ENCODE measurements at regions not wholly inside any gene's neighbourhood (a gene's known extent, or its start where the extent isn't known, plus 50 kb on each side); places are given as distances from the start of the nearest gene placed in this dataset.

GRCh38 chr6:10205120-10205519 is 209.8 kb downstream of the TFAP2A start:
- intact Hi-C loops (cut with DNase I), result no loop called here
- H3K27ac ChIP-seq (ENCODE audit: low read depth in 1 of 2, low read length in 2 of 2), result no peak overlapping the region
- no peaks in the 10 kb centered on the region for H3K27me3 ChIP-seq (ENCODE audit: control insufficient read depth in 1 of 2, insufficient read depth in 2 of 2, low read length in 1 of 2)
- no peak overlapping the region for H3K4me3 ChIP-seq (ENCODE audit: low read length in 2 of 2)
- H3K9me3 ChIP-seq (ENCODE audit: control insufficient read depth, low read length), result no peaks in the 10 kb centered on the region
- H3K36me3 ChIP-seq (ENCODE audit: control insufficient read depth in 1 of 2, insufficient read depth in 2 of 2, low read length in 1 of 2), result no peaks in the 10 kb centered on the region
- no peak for ATAC-seq (ENCODE audit: low FRiP score)
- DNase-seq, result no peak
- H3K4me1 ChIP-seq (ENCODE audit: control insufficient read depth in 1 of 2, insufficient read depth in 2 of 2, low read length in 2 of 2), result no peaks in the 10 kb centered on the region
- 0 to 5% methylated on average over 3 of the region's 3 CpGs for WGBS, 2 donors

GRCh38 chr6:10203651-10204050 is 211.2 kb downstream of the TFAP2A start:
- WGBS, 2 donors, result 55 to 62% methylated on average over 1 of the region's 1 CpG
- H3K4me1 ChIP-seq (ENCODE audit: control insufficient read depth in 1 of 2, insufficient read depth in 2 of 2, low read length in 2 of 2), result no peaks in the 10 kb centered on the region
- H3K36me3 ChIP-seq (ENCODE audit: control insufficient read depth in 1 of 2, insufficient read depth in 2 of 2, low read length in 1 of 2), result no peaks in the 10 kb centered on the region
- ATAC-seq (ENCODE audit: low FRiP score), result no peak
- DNase-seq, result no peak
- H3K9me3 ChIP-seq (ENCODE audit: control insufficient read depth, low read length), result no peaks in the 10 kb centered on the region
- H3K27ac ChIP-seq (ENCODE audit: low read depth in 1 of 2, low read length in 2 of 2), result no peak overlapping the region
- intact Hi-C loops (cut with DNase I), result no loop called here
- H3K4me3 ChIP-seq (ENCODE audit: low read length in 2 of 2), result no peak overlapping the region
- H3K27me3 ChIP-seq (ENCODE audit: control insufficient read depth in 1 of 2, insufficient read depth in 2 of 2, low read length in 1 of 2), result no peaks in the 10 kb centered on the region

GRCh38 chr6:10202581-10202980 is 212.3 kb downstream of the TFAP2A start:
- DNase-seq, result no peak
- intact Hi-C loops (cut with DNase I), result no loop called here
- H3K9me3 ChIP-seq (ENCODE audit: control insufficient read depth, low read length), result no peaks in the 10 kb centered on the region
- WGBS, 2 donors, result 96 to 98% methylated on average over 3 of the region's 3 CpGs
- no peak overlapping the region for H3K4me3 ChIP-seq (ENCODE audit: low read length in 2 of 2)
- no peaks in the 10 kb centered on the region for H3K4me1 ChIP-seq (ENCODE audit: control insufficient read depth in 1 of 2, insufficient read depth in 2 of 2, low read length in 2 of 2)
- no peaks in the 10 kb centered on the region for H3K27me3 ChIP-seq (ENCODE audit: control insufficient read depth in 1 of 2, insufficient read depth in 2 of 2, low read length in 1 of 2)
- H3K27ac ChIP-seq (ENCODE audit: low read depth in 1 of 2, low read length in 2 of 2), result no peak overlapping the region
- H3K36me3 ChIP-seq (ENCODE audit: control insufficient read depth in 1 of 2, insufficient read depth in 2 of 2, low read length in 1 of 2), result no peaks in the 10 kb centered on the region
- no peak for ATAC-seq (ENCODE audit: low FRiP score)

DNA sequence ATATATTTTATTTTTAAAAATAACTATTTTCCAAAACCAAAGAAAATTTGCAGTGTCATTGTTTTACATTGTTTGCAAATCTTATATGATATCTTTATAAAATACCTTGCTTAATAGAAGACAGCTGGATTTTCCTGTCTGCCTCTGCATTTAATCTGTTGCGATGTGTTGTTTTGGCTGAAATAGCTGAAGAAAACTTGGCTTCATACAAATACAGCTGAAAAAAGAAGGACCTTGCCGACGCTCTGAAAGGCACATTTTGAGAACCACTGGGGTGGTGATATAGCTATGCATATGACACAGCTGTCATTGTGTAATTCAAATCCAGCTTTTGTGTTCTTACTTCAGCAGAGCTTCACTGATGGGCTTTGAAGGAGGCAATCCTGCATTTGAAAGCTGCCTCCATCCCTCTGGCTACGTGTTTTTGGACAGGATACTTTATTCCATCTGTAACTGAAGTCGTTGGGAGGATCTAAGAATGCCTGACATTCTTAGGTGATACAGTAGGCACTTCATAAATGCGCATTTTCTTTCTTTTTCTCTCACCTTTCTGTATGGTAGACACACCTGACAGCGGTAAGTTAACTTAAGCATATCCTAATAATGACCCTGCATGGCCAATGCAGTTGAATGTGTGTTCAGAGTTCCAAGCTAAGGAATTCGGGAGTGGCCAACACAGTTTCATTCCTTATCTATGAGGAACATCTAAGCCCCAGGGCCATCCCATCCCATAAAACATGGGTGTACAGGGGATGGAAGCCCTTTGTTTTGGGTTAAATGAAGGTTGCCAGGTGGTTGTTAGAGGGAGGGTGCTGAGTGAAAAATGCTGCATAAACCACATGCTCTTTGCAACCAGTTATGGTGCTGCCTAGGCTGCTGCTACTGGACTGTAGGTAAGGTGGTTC is 213.0 kb downstream of the TFAP2A start:
- Histone ChIP-seq H3K27ac (ENCODE audit: low read depth in 1 of 2, low read length in 2 of 2) (no peak overlapping the region), H3K9me3 (ENCODE audit: control insufficient read depth, low read length) (no peaks in the 10 kb centered on the region), H3K4me3 (ENCODE audit: low read length in 2 of 2) (no peak overlapping the region), H3K27me3 (ENCODE audit: control insufficient read depth in 1 of 2, insufficient read depth in 2 of 2, low read length in 1 of 2) (no peaks in the 10 kb centered on the region), H3K4me1 (ENCODE audit: control insufficient read depth in 1 of 2, insufficient read depth in 2 of 2, low read length in 2 of 2) (no peaks in the 10 kb centered on the region), H3K36me3 (ENCODE audit: control insufficient read depth in 1 of 2, insufficient read depth in 2 of 2, low read length in 1 of 2) (no peaks in the 10 kb centered on the region)
- DNase-seq (no peak), ATAC-seq (ENCODE audit: low FRiP score) (no peak)
- 79% methylated on average over 8 of the region's 8 CpGs for WGBS, 2 donors
- intact Hi-C loops (cut with DNase I), result no loop called here

DNA sequence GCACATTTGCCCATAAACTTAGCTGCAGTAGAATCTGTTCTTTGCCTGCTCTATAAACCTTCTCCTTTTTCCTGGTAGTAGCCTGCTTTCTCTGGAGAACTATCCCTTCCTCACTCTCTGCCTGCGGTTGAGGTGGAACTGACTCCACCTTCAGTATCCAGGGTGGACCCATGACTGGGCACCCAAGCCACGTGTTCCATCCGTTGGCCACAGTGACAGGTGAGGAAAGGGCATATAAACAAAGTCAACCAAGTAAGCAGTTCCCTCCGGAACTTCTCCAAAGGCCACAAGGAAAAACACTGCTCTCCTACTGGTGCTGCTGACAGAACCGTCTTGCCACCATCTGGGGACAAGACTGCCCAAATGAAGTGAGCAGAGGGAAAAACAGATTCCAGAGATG is 218.8 kb downstream of the TFAP2A start:
- H3K4me1 ChIP-seq (ENCODE audit: control insufficient read depth in 1 of 2, insufficient read depth in 2 of 2, low read length in 2 of 2), result no peaks in the 10 kb centered on the region
- H3K9me3 ChIP-seq (ENCODE audit: control insufficient read depth, low read length), result no peaks in the 10 kb centered on the region
- no peak for ATAC-seq (ENCODE audit: low FRiP score)
- H3K27ac ChIP-seq (ENCODE audit: low read depth in 1 of 2, low read length in 2 of 2), result no peak overlapping the region
- no peaks in the 10 kb centered on the region for H3K27me3 ChIP-seq (ENCODE audit: control insufficient read depth in 1 of 2, insufficient read depth in 2 of 2, low read length in 1 of 2)
- no peaks in the 10 kb centered on the region for H3K36me3 ChIP-seq (ENCODE audit: control insufficient read depth in 1 of 2, insufficient read depth in 2 of 2, low read length in 1 of 2)
- no peak overlapping the region for H3K4me3 ChIP-seq (ENCODE audit: low read length in 2 of 2)
- intact Hi-C loops (cut with DNase I), result no loop called here
- 68 to 80% methylated on average over 5 of the region's 5 CpGs for WGBS, 2 donors
- no peak for DNase-seq

GRCh38 chr6:10194816-10195672 is 219.8 kb downstream of the TFAP2A start:
- Histone ChIP-seq H3K9me3 (ENCODE audit: control insufficient read depth, low read length) (no peaks in the 10 kb centered on the region), H3K27ac (ENCODE audit: low read depth in 1 of 2, low read length in 2 of 2) (no peak overlapping the region), H3K4me3 (ENCODE audit: low read length in 2 of 2) (no peak overlapping the region), H3K4me1 (ENCODE audit: control insufficient read depth in 1 of 2, insufficient read depth in 2 of 2, low read length in 2 of 2) (no peaks in the 10 kb centered on the region), H3K36me3 (ENCODE audit: control insufficient read depth in 1 of 2, insufficient read depth in 2 of 2, low read length in 1 of 2) (no peaks in the 10 kb centered on the region), H3K27me3 (ENCODE audit: control insufficient read depth in 1 of 2, insufficient read depth in 2 of 2, low read length in 1 of 2) (no peaks in the 10 kb centered on the region)
- DNase-seq (no peak), ATAC-seq (ENCODE audit: low FRiP score) (no peak)
- intact Hi-C loops (cut with DNase I), result no loop called here
- WGBS, 2 donors, result 49 to 54% methylated on average over 5 of the region's 5 CpGs

DNA sequence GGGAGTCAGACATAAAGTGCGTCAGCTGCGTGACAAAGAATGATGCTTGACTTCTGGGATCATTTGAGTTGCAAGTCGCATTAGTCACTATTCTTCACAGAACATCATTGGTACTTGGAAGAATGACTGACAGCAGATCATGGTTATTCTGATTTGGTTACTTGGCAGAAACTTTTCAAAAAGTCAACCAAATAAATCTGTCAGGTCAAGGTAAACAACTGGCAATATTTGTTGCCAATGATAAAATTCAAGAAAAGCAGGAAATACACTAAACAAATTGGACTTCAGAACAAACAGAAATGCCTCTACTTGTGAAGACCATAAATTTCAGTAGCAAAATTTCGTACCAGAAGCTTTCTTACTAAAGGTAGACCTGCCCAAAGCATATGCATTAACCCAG is 221.6 kb downstream of the TFAP2A start:
- ATAC-seq (ENCODE audit: low FRiP score) (no peak), DNase-seq (no peak)
- Histone ChIP-seq H3K36me3 (ENCODE audit: control insufficient read depth in 1 of 2, insufficient read depth in 2 of 2, low read length in 1 of 2) (no peaks in the 10 kb centered on the region), H3K4me3 (ENCODE audit: low read length in 2 of 2) (no peak overlapping the region), H3K27me3 (ENCODE audit: control insufficient read depth in 1 of 2, insufficient read depth in 2 of 2, low read length in 1 of 2) (no peaks in the 10 kb centered on the region), H3K27ac (ENCODE audit: low read depth in 1 of 2, low read length in 2 of 2) (no peak overlapping the region), H3K9me3 (ENCODE audit: control insufficient read depth, low read length) (no peaks in the 10 kb centered on the region), H3K4me1 (ENCODE audit: control insufficient read depth in 1 of 2, insufficient read depth in 2 of 2, low read length in 2 of 2) (no peaks in the 10 kb centered on the region)
- intact Hi-C loops (cut with DNase I), result no loop called here
- WGBS, 2 donors, result 84 to 89% methylated on average over 4 of the region's 4 CpGs

GRCh38 chr6:10190042-10190441 is 224.8 kb downstream of the TFAP2A start:
- no peaks in the 10 kb centered on the region for H3K9me3 ChIP-seq (ENCODE audit: control insufficient read depth, low read length)
- WGBS, 2 donors, result 18 to 29% methylated on average over 3 of the region's 3 CpGs
- ATAC-seq (ENCODE audit: low FRiP score), result no peak
- no peaks in the 10 kb centered on the region for H3K27me3 ChIP-seq (ENCODE audit: control insufficient read depth in 1 of 2, insufficient read depth in 2 of 2, low read length in 1 of 2)
- no peak overlapping the region for H3K27ac ChIP-seq (ENCODE audit: low read depth in 1 of 2, low read length in 2 of 2)
- H3K36me3 ChIP-seq (ENCODE audit: control insufficient read depth in 1 of 2, insufficient read depth in 2 of 2, low read length in 1 of 2), result no peaks in the 10 kb centered on the region
- H3K4me1 ChIP-seq (ENCODE audit: control insufficient read depth in 1 of 2, insufficient read depth in 2 of 2, low read length in 2 of 2), result no peaks in the 10 kb centered on the region
- no peak for DNase-seq
- intact Hi-C loops (cut with DNase I), result no loop called here
- H3K4me3 ChIP-seq (ENCODE audit: low read length in 2 of 2), result no peak overlapping the region
